Cardiac muscle cell (in vitro differentiated cells and primary cell): ENCODE measurements at regions not wholly inside any gene's neighbourhood (a gene's known extent, or its start where the extent isn't known, plus 50 kb on each side); places are given as distances from the start of the nearest gene placed in this dataset.
A peak's percentile ranks its signal among the peaks of the same experiment; 100 is the strongest.

Experiments
- DNase-seq, 2 donors: peaks; one replicate each; pipeline versions ENCODE4 v3.0.0 to v3.0.0-alpha.2; 2010 to 2017; ENCODE audit warnings: low read depth in 1 of 2, low spot score in 1 of 2
- H3K27ac ChIP-seq: fragments of 200-600 bp; sonication (generic); 2 replicates; pipeline ENCODE4 v1.5.1; 2016
- H3K27me3 ChIP-seq: fragments of 200-600 bp; sonication (generic); 2 replicates; pipeline ENCODE4 v1.6.0; 2016; ENCODE audit warnings: control low read depth
- H3K36me3 ChIP-seq: fragments of 200-600 bp; sonication (generic); 2 replicates; pipeline ENCODE4 v1.5.1; 2016; ENCODE audit warnings: control low read depth
- H3K4me1 ChIP-seq: fragments of 200-600 bp; sonication (generic); 2 replicates; pipeline ENCODE4 v1.8.1; 2017; ENCODE audit warnings: low read depth, mild to moderate bottlenecking, mixed run types
- H3K4me3 ChIP-seq: fragments of 200-600 bp; sonication (generic); 2 replicates; pipeline ENCODE4 v1.5.1; 2016; ENCODE audit warnings: mild to moderate bottlenecking
- H3K9me3 ChIP-seq: fragments of 200-600 bp; sonication (generic); 2 replicates; pipeline ENCODE4 v1.5.1; 2017; ENCODE audit warnings: low read depth, mild to moderate bottlenecking, control low read depth
- TF ChIP-seq, protein P1 (sequence below): IDR thresholded peaks from 2 replicates; pipeline ENCODE4 v1.5.1; 2012; ENCODE audit warnings: low read depth, mild to moderate bottlenecking, low read length

DNA sequence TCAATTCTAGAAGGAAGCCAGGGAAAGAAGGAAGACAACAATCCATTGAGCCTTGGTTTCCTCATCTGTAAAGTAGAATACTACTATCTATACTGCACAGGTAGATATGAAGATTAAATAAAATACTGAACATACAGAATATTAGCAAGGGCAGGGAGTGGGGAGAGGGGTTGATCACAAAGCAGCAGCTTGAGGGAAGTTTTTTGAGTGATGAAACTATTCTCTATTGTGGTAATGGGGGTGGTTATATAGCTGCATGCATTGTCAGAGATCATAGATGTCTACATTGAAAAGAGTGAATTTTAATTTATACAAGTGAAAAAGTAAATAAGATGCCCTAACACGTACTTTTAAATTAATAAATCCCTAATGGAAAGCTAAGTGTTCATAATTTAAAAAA, 242.6 kb upstream of the LRTM1 start:
- Histone ChIP-seq H3K4me1 (no peaks in the 10 kb centered on the region), H3K9me3 (no peaks in the 10 kb centered on the region), H3K4me3 (no peak overlapping the region), H3K27me3 (peaks cover 17% of the 10 kb centered on the region), H3K27ac (no peak overlapping the region), H3K36me3 (no peaks in the 10 kb centered on the region)
- no peak for DNase-seq
- TF ChIP-seq, protein P1, sequence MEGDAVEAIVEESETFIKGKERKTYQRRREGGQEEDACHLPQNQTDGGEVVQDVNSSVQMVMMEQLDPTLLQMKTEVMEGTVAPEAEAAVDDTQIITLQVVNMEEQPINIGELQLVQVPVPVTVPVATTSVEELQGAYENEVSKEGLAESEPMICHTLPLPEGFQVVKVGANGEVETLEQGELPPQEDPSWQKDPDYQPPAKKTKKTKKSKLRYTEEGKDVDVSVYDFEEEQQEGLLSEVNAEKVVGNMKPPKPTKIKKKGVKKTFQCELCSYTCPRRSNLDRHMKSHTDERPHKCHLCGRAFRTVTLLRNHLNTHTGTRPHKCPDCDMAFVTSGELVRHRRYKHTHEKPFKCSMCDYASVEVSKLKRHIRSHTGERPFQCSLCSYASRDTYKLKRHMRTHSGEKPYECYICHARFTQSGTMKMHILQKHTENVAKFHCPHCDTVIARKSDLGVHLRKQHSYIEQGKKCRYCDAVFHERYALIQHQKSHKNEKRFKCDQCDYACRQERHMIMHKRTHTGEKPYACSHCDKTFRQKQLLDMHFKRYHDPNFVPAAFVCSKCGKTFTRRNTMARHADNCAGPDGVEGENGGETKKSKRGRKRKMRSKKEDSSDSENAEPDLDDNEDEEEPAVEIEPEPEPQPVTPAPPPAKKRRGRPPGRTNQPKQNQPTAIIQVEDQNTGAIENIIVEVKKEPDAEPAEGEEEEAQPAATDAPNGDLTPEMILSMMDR, result no peak

DNA sequence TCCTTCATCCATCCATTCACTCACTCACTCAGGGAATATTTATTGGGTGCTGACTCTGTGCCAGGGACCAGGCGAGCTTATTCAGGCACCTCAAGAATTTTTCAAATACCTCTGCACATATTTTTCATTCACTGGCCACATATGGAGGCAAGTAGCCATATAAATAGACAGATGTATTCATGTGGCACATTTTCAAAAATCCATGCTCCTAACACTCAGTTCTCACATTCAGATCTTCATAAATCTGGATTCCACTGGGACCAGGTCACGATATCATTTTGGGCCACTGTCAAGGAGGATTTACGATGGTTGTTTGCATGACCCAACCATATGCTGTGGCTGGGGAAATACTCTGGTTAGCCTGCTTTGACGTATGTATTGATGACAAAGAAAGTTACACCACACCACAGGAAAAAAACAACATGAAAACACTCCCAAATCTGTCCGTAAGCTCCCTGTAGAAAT, 241.8 kb upstream of the LRTM1 start:
- Histone ChIP-seq H3K9me3 (no peaks in the 10 kb centered on the region), H3K36me3 (no peaks in the 10 kb centered on the region), H3K27ac (no peak overlapping the region), H3K4me3 (no peak overlapping the region), H3K27me3 (peaks cover 18% of the 10 kb centered on the region), H3K4me1 (no peaks in the 10 kb centered on the region)
- TF ChIP-seq, protein P1, result no peak
- peak in 1 of 2 donors; percentile 91 for DNase-seq

GRCh38 chr3:55169161-55169560, 241.3 kb upstream of the LRTM1 start:
- TF ChIP-seq, protein P1, result no peak
- H3K27me3 ChIP-seq, result peaks cover 23% of the 10 kb centered on the region
- H3K9me3 ChIP-seq, result no peaks in the 10 kb centered on the region
- H3K4me1 ChIP-seq, result no peaks in the 10 kb centered on the region
- no peak overlapping the region for H3K27ac ChIP-seq
- no peaks in the 10 kb centered on the region for H3K36me3 ChIP-seq
- no peak overlapping the region for H3K4me3 ChIP-seq
- DNase-seq, result no peak

DNA sequence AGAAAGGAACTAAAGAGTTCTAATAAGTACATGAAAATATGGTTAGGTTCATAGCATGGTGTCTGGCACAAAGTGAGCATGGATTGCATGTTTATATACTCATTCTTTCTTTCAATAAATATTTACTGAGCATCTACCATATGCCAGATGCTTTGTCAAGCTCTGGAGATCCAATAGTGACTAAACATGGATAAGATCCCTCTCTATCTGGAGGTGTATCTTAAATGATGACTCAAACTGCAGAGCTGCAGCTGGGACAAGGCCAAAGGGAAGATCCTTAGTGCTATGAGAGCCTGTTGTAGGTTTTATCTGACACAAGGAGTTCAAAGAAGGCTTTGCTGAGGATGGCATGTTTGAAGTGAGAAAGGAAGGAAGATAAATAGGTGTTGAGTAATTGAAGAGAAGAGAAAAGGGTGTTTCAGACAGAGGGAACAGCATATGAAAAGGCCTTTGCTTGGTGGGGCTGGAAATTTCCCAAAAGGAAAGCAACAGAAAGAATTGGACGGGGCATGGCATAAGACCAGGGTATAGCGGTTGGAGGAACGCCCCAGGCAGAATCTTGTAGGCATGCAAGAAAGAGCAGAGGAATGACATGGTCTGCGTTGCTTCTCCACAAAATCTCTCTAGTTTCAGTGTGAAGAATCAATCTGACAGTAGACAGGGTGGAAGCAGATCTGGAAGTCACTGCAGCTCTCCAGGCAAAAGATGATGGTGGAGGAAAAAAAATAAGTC, 239.9 kb upstream of the LRTM1 start:
- Histone ChIP-seq H3K27me3 (peaks cover 37% of the 10 kb centered on the region), H3K4me3 (no peak overlapping the region), H3K9me3 (no peaks in the 10 kb centered on the region), H3K27ac (no peak overlapping the region), H3K4me1 (no peaks in the 10 kb centered on the region), H3K36me3 (no peaks in the 10 kb centered on the region)
- TF ChIP-seq, protein P1, result no peak
- DNase-seq, result no peak

DNA sequence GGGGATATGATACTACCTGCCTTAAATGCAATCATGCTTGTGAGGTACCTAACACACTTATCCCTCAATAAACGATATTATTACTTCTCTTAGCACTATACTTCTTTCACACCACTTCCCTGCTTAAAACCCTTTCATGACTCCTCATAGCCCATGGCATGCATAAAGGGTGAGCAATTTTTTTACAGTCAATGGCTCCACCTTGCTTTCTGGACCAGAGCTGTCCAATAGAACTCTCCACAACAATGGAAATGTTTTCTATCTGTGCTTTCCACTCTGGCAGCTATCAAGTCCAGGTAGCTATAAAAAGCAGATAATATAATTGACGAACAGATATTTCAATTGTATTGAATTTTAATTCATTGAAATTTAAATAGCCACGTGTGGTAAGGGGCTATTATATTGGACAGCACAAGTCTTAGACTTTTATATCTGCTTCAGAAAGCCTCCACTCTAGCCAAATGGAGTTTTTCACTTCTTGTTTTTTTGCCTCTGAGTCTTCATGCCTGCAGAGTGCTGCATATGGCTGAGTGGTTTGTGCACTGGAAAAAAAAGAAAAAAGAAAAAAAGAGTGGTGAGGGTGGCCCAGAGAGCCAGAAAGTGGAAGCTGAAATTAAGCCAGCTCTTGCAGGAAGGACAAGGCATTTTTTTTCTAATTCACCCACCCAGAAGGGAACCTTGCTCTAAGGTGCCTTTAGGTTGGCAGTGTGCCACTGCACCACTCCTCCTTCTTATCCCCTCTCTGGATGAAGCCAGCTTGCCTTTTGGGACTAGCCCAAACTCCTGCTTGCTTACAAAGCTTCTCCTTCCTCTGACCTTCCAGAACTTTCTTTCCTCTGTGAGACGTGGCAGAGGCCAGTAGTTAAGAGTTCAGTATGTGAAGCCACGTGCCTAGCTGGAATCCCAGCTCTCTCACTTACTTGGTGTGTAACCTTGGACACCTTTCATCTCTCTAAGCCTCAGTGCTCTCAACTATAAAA, 239.0 kb upstream of the LRTM1 start:
- DNase-seq, result no peak

More for the DNA sequence above, 239.0 kb upstream of the LRTM1 start:
- no peaks in the 10 kb centered on the region for H3K9me3 ChIP-seq
- no peaks in the 10 kb centered on the region for H3K36me3 ChIP-seq
- H3K4me3 ChIP-seq, result no peak overlapping the region
- TF ChIP-seq, protein P1, result no peak
- H3K4me1 ChIP-seq, result no peaks in the 10 kb centered on the region
- no peak overlapping the region for H3K27ac ChIP-seq
- H3K27me3 ChIP-seq, result peaks cover 43% of the 10 kb centered on the region
